PC-3 (cell line): ENCODE measurements at regions not wholly inside any gene's neighbourhood (a gene's known extent, or its start where the extent isn't known, plus 50 kb on each side); places are given as distances from the start of the nearest gene placed in this dataset.

Source experiments
- CTCF ChIP-seq: fragments of 300-600 bp; sonication (generic); conservative IDR thresholded peaks from 2 replicates; pipeline ENCODE4 v1.5.1; 2017; ENCODE audit warnings: antibody characterized with exemption, low read depth, mild to moderate bottlenecking, low read length
- EZH2 ChIP-seq: fragments of 300-600 bp; sonication (generic); IDR thresholded peaks from one replicate; pipeline ENCODE4 v1.6.1; 2017; ENCODE audit warnings: antibody characterized with exemption, mild to moderate bottlenecking, low read length; ENCODE audit not compliant: unreplicated experiment
- EZH2phosphoT487 ChIP-seq: fragments of 300-600 bp; sonication (generic); IDR thresholded peaks from 2 replicates; pipeline ENCODE4 v1.6.1; 2018; ENCODE audit warnings: mild to moderate bottlenecking, antibody characterized with exemption, low read length, borderline replicate concordance

- TF ChIP-seq CTCF (no peak), EZH2 (no peak), EZH2phosphoT487 (no peak)
Measured at GRCh38 chr10:10493833-10494232, 523.8 kb upstream of the CELF2 start.
